Fibroblast of skin of back (primary cell): ENCODE measurements at regions not wholly inside any gene's neighbourhood (a gene's known extent, or its start where the extent isn't known, plus 50 kb on each side); places are given as distances from the start of the nearest gene placed in this dataset.
"Not testable (repeated sequence)": the region's sequence is repeated elsewhere in the genome, so short reads cannot be mapped to it uniquely, and the experiment has no call there.

Source experiments
- DNase-seq: peaks from one replicate; pipeline ENCODE4 v3.0.0-alpha.2; 2013

DNA sequence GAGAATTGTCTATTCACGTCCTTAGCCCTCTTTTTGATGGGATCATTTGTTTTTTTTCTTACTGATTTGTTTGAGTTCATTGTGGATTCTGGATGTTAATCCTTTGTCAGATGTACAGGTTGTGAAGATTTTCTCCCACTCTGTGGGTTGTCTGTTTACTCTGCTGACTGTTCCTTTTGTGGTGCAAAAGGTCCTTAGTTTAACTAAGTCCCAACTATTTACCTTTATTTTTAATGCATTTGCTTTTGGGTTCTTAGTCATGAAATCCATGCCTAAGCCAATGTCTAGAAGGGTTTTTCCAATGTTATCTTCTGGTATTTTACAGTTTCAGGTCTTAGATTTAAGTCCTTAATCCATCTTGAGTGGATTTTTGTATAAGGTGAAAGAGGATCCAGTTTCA lies 336.3 kb downstream of the TFAP2B start:
- DNase-seq: not testable (repeated sequence)

DNA sequence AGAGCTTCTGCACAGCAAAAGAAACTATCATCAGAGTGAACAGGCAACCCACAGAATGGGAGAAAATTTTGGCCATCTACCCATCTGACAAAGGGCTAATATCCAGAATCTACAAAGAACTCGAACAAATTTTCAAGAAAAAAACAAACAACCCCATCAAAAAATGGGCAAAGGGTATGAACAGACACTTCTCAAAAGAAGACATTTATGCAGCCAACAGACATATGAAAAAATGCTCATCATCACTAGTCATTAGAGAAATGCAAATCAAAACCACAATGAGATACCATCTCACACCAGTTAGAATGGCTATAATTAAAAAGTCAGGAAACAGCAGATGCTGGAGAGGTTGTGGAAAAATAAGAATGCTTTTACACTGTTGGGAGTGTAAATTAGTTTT lies 340.6 kb downstream of the TFAP2B start:
- not testable (repeated sequence) for DNase-seq

DNA sequence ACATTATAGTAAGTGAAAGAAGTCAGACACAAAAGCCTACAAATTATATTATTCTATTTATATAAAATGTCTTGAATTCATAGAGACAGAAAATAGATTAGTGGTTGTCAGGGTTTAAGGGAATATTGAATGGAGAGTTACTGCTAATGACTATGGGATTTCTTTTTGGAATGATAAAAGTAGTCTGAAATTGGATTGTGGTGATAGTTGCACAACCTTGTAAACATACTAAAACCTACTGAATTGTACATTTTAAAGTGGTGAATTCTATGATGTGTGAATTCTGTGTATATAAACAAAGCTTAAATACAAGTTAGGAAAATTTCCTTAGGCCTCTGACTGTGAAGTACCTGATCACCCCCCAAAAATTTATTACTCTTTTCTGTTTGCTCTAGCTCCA lies 343.1 kb downstream of the TFAP2B start:
- no peak for DNase-seq

DNA sequence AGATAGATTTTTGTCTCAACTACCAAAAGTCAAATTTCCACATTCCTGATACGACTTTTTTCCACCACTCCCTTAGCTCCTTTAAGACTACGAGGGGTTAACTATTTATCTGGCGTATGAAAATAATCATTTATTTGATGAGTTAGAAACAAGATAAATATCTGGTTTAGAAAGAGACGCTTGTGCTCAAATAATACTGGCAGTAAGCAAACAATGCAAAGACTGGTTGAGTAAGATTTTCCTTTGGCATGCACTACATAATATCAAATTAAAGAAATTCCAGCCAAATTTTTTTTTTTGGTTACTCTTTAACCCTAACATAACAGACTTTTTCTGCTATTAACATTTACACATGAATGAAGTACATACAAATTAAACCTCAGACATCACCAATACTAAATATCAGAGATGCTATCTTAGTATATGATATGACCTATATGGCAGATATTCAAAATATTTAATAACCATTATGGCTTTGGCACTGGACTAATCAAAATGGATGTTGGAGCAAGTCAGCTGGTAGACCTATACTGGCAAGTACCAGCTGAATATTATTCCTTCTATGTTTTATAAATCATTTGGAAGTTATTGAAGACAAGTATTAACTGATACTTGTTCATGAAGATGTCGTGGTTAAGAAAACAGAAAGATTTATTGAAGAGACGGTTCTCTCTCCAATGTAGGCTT lies 345.3 kb downstream of the TFAP2B start:
- DNase-seq: no peak

DNA sequence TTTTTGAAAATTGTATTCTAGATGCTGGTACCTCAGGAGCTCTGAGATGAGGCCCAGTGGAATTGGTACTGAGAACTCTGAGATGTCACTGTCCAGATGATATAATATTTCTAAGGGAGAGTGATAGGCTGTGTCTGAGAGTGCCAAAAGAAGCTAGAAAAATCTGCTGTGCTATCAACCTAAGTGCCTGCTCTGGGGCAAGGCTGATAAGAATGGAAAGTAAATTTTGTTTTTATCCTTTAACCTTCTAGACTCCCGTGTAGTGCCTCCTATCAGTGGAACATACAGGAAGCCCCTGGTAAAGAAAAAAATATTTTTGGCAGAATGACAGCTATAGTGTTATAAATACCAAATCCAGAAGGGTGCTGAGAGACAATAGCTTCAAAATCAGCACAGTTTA lies 348.2 kb downstream of the TFAP2B start:
- DNase-seq: no peak

DNA sequence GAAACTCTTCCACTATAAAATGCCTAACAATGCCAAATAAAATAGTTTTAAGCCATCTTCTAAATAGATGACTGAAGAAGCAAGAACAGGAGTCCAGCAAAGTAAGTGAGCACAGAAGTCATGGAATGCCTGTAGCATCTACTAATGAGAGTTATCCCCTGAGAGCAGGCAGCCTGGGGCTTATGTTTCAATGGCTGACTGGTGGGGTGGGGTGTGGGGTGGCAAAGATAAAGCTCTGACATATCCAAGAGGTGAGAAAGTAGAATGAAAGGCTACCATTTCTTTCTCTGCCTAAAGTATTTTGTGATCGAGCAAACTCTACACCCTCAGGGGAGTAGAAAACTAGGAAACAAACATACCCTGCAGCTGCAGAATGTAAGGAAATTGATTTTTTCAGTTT lies 348.8 kb downstream of the TFAP2B start:
- DNase-seq: no peak

DNA sequence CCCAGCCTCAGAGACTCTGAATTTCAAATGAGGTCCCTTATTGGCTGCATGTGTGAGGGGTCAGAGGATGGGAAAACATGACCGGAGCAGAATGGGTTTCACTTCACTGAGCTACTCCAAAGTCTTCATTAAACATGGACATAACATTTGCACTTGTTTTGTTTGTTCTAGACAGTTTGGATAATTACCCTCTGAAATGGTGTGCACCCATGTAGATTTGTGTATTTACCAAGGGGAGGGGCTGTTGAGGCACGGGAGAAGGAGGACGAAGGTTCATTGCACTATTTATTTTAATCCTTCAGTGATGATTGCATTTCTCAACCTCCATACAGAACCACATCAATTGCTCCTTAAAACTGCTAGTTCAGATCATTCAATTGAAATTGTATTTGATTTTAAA lies 364.2 kb downstream of the TFAP2B start:
- DNase-seq: no peak

DNA sequence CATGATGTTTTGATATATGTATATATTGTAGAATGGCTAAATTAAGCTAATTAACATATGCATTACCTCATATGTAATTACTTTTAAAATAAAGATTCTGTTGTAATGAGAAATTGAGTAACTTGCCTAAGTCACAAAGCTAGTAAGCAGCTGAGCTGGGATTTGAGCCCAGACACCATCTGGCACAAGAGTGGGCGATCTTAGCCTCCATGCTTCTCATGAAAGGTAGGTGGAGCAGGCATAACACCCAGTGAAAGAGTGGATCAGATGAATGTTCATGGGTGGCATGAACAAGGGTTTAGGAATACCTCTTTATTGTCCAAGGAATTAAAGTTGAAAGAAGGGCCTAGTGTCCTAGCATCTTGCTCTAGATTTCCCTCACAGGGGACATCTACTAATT lies 365.4 kb downstream of the TFAP2B start:
- no peak for DNase-seq

DNA sequence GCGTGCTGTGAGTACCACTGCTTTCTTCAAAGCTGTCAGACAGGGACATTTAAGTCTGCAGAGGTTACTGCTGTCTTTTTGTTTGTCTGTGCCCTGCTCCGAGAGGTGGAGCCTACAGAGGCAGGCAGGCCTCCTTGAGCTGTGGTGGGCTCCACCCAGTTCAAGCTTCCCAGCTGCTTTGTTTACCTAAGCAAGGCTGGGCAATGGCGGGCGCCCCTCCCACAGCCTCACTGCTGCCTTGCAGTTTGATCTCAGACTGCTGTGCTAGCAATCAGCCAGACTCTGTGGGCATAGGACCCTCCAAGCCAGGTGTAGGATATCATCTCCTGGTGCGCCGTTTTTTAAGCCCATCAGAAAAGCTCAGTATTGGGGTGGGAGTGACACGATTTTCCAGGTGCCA lies 374.5 kb downstream of the TFAP2B start:
- not testable (repeated sequence) for DNase-seq

DNA sequence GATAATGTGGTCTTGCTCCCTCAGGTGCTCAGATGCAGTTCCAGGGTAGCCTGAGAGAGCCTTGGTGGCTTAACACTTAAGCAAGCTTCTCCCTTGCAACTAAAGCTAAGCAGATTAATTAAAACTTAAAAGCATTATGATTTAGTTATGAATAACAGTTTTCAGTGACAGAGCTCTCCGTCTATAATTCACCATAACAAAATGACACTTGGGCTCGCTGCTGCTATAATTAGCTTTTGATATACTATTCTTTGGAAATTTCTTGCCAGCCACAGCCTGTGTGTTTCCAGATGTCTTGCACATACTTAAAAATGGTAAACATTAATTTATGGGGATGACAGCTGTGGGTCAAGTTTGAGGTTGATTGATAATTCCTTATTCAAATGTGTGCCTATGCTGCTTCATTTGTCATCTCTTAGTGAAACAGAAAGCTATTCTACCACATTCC lies 380.5 kb downstream of the TFAP2B start:
- no peak for DNase-seq

DNA sequence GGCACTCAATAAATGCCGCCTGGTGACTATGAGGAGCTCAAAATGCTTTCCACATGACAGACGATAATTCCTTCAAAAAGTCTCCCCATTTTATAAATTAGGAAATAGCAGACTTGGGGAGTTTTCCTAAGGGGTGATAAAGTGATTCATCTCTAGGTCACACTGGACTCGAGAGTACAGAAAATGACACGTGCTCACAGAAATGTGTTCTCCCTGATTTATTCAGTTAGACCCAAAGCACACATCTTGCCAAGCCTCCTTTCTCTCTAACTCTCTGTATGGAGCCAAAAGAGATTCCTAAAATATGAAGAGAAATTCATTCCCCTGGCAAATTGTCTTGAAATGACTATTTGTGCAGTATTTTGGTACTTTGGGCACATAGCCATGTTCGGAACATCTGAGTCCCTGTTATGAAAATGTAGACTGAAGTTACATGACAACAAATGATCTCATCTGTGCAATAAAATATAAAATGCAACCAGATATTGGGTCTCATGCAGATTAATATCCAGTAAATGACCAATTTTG lies 381.1 kb downstream of the TFAP2B start:
- DNase-seq: peak; percentile 0

DNA sequence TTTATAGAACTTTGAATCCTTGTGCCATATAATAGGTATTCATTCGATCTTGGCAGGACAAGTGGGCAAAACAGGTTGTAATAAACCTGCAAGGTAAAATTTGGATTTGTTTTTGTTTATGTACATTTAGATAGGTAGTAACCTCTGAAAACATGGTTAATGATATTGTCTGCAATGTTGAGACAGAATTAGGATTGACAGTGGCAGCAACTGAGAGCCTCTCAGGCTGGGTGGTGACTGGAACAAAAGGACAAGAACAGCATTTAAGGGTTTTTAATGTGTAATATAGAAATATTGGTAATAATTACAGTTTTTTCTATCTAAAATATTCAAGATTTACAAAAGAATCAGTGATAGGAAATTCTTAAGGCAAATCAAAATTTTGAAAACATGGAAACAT lies 382.0 kb downstream of the TFAP2B start:
- no peak for DNase-seq

DNA sequence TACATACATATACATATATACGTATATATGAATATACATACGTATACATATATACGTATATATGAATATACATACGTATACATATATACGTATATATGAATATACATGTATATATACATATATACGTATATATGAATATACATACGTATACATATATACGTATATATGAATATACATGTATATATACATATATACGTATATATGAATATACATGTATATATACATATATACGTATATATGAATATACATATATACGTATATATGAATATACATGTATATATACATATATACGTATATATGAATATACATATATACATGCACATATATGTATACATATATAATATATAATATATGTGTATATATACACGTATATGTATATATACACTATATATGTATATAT lies 384.0 kb downstream of the TFAP2B start:
- DNase-seq: not testable (repeated sequence)

DNA sequence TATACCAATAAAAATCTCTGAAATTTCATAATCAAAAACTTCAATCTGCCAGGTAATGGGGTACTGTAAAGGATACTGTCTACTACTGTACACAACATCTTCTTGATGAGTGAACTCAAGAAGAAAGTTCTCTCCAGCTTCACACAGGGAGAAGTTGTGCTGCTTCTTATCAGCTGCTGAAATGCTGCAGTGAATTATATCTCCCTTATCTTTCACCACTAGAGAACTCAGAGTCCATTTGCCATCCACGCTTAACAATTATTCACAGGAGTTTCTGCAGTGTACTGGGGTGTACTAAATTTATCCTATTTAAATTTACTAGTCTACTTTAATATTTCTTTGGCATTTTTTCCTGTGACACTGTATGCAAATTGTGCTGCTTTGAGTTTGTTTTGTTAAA lies 384.8 kb downstream of the TFAP2B start:
- no peak for DNase-seq

DNA sequence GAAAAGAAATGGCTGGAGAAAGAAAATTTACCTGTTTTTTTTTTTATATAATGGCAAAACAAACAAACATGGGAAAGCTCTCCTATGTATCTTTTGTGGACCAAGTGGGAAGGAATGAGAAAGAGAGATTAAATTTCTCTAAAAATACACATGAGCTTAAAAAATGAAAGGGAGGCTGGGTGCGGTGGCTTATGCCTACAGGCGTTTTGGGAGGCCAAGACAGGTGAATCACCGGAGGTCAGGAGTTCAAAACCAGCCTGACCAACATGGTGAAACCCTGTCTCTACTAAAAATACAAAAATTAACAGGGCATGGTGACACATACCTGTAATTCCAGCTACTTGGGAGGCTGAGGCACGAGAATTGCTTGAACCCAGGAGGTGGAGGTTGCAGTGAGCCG lies 388.0 kb downstream of the TFAP2B start:
- DNase-seq: not testable (repeated sequence)

DNA sequence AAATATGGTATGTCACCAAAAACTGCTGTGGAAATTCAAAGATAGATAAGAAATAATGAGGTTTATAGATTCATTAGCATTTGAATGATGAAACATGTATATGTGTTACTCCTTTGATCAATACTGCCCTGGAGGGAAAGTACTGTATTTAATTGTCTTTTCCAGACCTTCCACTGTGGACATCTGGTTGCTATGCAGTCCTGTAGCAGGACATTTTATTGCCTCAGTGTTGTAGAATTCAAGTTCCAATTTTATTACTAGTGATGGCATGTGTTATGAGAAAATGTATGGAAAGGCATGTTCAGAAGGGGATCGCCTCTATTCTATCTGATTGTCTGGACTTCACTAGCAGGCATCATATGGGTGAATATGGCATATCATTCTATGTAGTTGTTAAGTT lies 391.0 kb downstream of the TFAP2B start:
- no peak for DNase-seq

DNA sequence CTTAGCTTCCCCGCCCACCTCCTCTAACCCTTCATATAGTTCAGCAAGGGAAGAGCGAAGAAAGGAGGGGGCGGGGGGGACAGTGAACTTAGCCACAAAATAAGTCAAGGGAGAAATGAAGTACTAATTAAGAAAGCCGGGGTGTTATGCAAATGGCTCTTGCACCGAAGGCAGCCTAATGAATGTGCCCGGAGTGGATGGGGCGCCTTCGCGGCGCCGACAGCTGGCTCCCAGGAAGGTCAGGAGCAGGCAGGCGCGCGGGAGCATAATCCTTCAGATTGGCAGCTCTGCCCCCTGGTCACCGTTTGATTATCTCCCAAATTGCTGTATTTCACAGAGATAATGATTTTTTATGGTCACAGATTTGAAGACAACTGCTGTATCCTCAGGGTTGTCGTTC lies 395.1 kb downstream of the TFAP2B start:
- DNase-seq: no peak

DNA sequence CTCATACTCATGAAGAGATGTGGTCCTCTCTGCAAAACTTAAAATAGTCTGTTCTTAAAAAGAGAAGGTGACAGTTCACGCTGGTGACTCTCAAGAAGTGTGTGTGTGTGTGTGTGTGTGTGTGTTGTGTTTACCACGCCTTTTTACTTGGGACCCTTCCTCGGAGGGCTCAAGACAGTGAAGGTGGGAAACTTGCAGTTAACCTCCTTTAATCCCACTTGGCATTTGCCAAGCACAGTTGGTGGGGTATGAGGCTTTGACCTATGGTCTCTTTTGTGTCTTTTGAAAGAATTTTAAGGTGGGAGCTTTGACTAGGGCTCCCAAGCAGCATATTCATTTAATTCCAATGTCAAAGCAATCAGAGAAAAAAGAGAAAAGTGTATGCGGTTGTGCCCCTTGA lies 395.8 kb downstream of the TFAP2B start:
- no peak for DNase-seq

DNA sequence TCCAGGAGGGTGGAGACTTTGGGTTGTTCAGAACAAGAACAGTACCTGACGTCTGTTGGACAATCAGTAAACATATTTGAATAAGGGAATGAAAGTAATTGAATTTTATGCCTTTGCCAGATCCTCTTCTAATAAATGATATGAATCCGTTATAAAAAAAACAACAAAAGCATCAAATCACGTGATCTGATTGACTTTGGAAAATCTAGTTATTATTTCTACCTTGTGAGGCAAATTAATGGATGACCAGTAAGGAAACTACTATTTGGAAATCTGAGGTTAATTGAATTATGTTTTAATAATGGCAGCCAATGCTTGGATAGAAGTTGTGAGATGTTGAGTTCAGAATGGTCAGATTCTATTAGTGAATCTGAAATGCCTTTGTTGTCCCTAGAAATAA lies 399.5 kb downstream of the TFAP2B start:
- no peak for DNase-seq

DNA sequence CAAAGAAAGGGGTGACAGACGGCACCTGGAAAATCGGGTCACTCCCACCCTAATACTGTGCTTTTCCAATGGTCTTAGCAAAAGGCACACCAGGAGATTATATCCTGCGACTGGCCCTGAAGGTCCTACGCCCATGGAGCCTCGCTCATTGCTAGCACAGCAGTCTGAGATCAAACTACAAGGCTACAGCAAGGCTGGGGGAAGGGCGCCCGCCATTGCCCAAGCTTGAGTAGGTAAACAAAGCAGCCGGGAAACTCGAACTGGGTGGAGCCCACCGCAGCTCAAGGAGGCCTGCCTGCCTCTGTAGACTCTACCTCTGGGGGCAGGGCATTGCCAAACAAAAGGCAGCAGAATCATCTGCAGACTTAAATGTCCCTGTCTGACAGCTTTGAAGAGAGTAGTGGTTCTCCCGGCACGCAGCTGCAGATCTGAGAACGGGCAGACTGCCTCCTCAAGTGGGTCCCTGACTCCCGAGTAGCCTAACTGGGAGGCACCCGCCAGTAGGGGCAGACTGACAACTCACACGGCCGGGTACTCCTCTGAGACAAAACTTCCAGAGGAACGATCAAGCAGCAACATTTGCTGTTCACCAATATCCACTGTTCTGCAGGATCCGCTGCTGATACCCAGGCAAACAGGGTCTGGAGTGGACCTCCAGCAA lies 406.0 kb downstream of the TFAP2B start:
- DNase-seq: not testable (repeated sequence)

DNA sequence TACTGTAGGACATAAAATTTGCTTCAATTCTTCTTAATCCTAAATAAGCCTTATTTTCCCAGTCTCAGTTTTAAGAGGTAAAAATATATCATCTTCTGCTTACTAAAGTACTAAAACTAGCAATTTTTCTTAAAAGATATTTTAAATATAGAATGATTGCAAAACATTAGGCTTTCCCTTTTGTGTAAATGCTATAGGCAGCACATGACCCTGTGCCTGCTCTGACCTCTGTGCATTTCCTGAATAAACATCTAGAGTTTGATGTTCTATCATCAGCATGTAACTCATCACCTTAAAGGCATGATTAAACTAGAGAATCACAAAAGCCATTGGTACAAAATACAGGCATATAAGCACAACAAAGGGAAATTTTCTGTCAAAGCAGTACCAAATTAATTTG lies 422.7 kb downstream of the TFAP2B start:
- no peak for DNase-seq

DNA sequence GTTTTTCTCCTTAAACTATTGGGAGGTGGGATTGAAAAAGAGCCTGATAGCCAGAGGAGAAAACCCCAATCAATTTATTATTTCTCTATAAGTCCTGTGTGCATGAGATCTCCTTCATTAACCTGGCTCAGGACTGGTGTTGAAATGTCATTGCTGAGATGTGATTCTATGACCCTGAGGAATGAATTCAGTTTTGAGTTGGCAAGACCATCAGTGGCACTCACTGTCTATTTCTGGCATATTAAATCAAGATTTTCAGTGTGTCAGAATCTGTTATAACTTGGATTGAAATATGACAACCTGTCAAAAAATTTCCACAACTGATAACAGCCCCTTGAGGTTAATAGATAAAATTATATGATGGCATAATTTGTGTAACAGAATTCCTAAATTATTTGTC lies 431.1 kb downstream of the TFAP2B start:
- no peak for DNase-seq

DNA sequence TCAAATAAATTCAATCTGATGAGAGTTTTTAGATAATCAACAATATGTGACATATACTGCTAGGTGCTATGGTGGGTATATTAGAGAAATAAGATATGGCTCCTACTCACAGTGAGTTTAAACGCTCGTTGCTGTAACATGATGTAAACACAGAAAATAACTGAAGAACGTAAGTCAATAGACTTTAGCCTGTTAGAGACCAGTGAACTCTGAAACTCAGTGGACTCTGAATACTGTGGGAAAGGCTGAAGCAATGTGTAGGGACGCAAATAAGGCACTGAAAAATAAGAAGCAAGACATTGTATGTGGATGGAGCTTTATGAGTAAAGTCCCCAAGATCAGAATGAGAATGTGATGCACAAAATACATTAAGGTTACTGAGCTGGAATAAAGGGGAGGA lies 431.6 kb downstream of the TFAP2B start:
- DNase-seq: no peak

DNA sequence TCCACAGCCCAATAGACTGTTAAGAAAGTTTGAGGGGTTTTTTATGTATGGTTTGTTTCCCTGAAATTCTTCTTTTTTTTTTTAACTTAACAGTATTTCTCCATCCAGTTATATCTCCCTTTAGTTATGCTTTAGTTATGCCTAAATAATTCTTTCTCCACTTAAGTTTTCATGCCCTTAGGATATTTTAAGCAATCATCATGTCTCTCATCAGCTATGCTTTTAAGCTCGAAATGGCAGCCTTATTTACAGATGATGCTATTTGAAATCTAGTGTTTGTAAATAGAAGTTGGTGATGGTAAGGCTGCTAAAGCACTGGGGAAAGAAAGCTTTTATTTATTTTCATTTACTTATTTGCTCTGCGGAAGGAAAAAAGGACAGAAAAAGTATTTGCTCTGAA lies 439.3 kb downstream of the TFAP2B start:
- DNase-seq: no peak
